ENCODE measurements at regions not wholly inside any gene's neighbourhood (a gene's known extent, or its start where the extent isn't known, plus 50 kb on each side); places are given as distances from the start of the nearest gene placed in this dataset.

DNA sequence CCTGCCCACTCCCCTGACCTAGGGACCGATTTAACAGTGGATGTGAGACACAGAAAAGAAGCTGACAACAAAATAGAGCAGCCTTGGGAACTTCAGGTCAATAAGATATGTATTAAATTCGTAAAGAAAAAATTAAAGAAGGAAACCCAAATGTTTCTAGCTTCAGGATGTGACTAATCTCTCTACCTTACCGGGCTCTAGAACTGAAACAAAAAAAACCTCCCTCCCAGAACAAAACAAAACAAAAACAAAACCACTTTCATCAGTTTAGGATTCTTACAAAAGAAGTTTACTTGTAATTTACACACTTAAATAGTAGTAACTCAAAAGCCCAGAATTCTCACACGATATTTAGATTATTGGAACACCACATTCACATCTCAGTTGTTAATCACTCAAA, 185.8 kb upstream of the RPS6KA3 start:
- BruUV-seq (replicated peaks): no TSS peak
- no peak for ATAC-seq
- H3K79me2 ChIP-seq (ENCODE audit: low read length): no peaks in the 10 kb centered on the region
- H3F3A ChIP-seq (ENCODE audit: low read length, unreplicated experiment): no peaks in the 10 kb centered on the region
- H2AFZ ChIP-seq (ENCODE audit: low read length): no peak overlapping the region
- no peaks in the 10 kb centered on the region for H3K36me3 ChIP-seq (ENCODE audit: low read depth, low read length)
- H3K9ac ChIP-seq (ENCODE audit: low read length): no peak overlapping the region
- CTCF ChIA-PET: no interaction called here
- H3K27ac ChIP-seq (ENCODE audit: low read length): no peak overlapping the region
- no peaks in the 10 kb centered on the region for H4K20me1 ChIP-seq (ENCODE audit: low read length)
- H3K4me3 ChIP-seq (ENCODE audit: low read length): no peak overlapping the region
- H3K27me3 ChIP-seq (ENCODE audit: low read length): no peaks in the 10 kb centered on the region
- no peak for DNase-seq
- H3K9me3 ChIP-seq (ENCODE audit: low read length): no peaks in the 10 kb centered on the region
- H3K9me2 ChIP-seq (replicated peaks; ENCODE audit: low read length): no peaks in the 10 kb centered on the region
- TF ChIP-seq CTCF (conservative IDR thresholded peaks at IDR 0.05; ENCODE audit: low read depth, low read length) (no peak), EZH2 (IDR thresholded peaks at IDR 0.05; ENCODE audit: low read length, unreplicated experiment) (no peak), EZH2phosphoT487 (IDR thresholded peaks at IDR 0.05; ENCODE audit: borderline replicate concordance, low read length) (no peak)
- H3K4me2 ChIP-seq (ENCODE audit: low read length): no peak overlapping the region
- H3K4me1 ChIP-seq (ENCODE audit: insufficient read depth, low read length): 0 out of 2 replicates have a peak, but pooled peaks cover 3% of the 10 kb centered on the region
- intact Hi-C loops (cut with micrococcal nuclease): no loop called here
- POLR2A ChIA-PET (ENCODE audit: unreplicated experiment): no interaction called here

- ChIA-PET CTCF (no interaction called here), POLR2A (ENCODE audit: unreplicated experiment) (no interaction called here)
- Histone ChIP-seq H3K4me1 (ENCODE audit: insufficient read depth, low read length) (0 out of 2 replicates have a peak, but pooled peaks cover 3% of the 10 kb centered on the region), H3K4me3 (ENCODE audit: low read length) (no peak overlapping the region), H3K4me2 (ENCODE audit: low read length) (no peak overlapping the region), H3K27ac (ENCODE audit: low read length) (no peak overlapping the region), H3K27me3 (ENCODE audit: low read length) (no peaks in the 10 kb centered on the region), H3K79me2 (ENCODE audit: low read length) (no peaks in the 10 kb centered on the region), H4K20me1 (ENCODE audit: low read length) (no peaks in the 10 kb centered on the region), H3K9ac (ENCODE audit: low read length) (no peak overlapping the region), H2AFZ (ENCODE audit: low read length) (no peak overlapping the region), H3K9me3 (ENCODE audit: low read length) (no peaks in the 10 kb centered on the region), H3F3A (ENCODE audit: low read length, unreplicated experiment) (no peaks in the 10 kb centered on the region), H3K36me3 (ENCODE audit: low read depth, low read length) (no peaks in the 10 kb centered on the region), H3K9me2 (replicated peaks; ENCODE audit: low read length) (no peaks in the 10 kb centered on the region)
- BruUV-seq (replicated peaks): no TSS peak
- ATAC-seq (no peak), DNase-seq (no peak)
- TF ChIP-seq EZH2phosphoT487 (IDR thresholded peaks at IDR 0.05; ENCODE audit: borderline replicate concordance, low read length): no peak
- TF ChIP-seq CTCF (conservative IDR thresholded peaks at IDR 0.05; ENCODE audit: low read depth, low read length): no peak
- TF ChIP-seq EZH2 (IDR thresholded peaks at IDR 0.05; ENCODE audit: low read length, unreplicated experiment): no peak
- intact Hi-C loops (cut with micrococcal nuclease): no loop called here
Measured at GRCh38 chrX:20451929-20452328, 185.2 kb upstream of the RPS6KA3 start.

DNA sequence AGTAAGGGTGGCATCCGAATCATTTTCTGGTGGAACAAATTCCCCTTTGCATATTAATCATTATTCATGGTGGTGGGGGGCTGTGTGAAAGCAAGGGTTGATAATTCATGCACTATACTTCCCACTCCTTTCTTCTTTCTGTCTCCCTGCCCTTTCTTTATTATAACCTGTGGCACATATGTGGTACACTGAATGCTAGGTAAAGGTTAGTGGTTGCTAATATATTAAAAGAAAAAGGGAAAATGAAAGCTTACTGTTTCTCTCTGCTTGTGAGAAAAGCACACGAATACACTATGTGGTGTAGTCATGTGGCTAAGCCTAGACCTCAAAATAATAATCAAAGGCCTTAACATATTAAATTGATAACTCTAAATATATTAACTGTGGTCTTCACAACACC, 178.4 kb upstream of the RPS6KA3 start:
- DNase-seq (no peak), ATAC-seq (no peak)
- intact Hi-C loops (cut with micrococcal nuclease): no loop called here
- Histone ChIP-seq H3K27ac (ENCODE audit: low read length) (no peak overlapping the region), H2AFZ (ENCODE audit: low read length) (no peak overlapping the region), H3F3A (ENCODE audit: low read length, unreplicated experiment) (no peaks in the 10 kb centered on the region), H3K4me3 (ENCODE audit: low read length) (no peak overlapping the region), H3K79me2 (ENCODE audit: low read length) (no peaks in the 10 kb centered on the region), H3K4me1 (ENCODE audit: insufficient read depth, low read length) (peaks cover 3% of the 10 kb centered on the region; the same call in 1 of the 2 replicates), H3K9ac (ENCODE audit: low read length) (no peak overlapping the region), H3K9me2 (replicated peaks; ENCODE audit: low read length) (no peaks in the 10 kb centered on the region), H3K4me2 (ENCODE audit: low read length) (no peak overlapping the region), H4K20me1 (ENCODE audit: low read length) (no peaks in the 10 kb centered on the region), H3K27me3 (ENCODE audit: low read length) (no peaks in the 10 kb centered on the region), H3K9me3 (ENCODE audit: low read length) (no peaks in the 10 kb centered on the region), H3K36me3 (ENCODE audit: low read depth, low read length) (no peaks in the 10 kb centered on the region)
- POLR2A ChIA-PET (ENCODE audit: unreplicated experiment): no interaction called here
- CTCF ChIA-PET: no interaction called here
- no peak for TF ChIP-seq CTCF (conservative IDR thresholded peaks at IDR 0.05; ENCODE audit: low read depth, low read length)
- no peak for TF ChIP-seq EZH2 (IDR thresholded peaks at IDR 0.05; ENCODE audit: low read length, unreplicated experiment)
- TF ChIP-seq EZH2phosphoT487 (IDR thresholded peaks at IDR 0.05; ENCODE audit: borderline replicate concordance, low read length): no peak
- no TSS peak for BruUV-seq (replicated peaks)

Data from PC-3 (cell line).